OCI-LY3 (cell line): ENCODE measurements at regions not wholly inside any gene's neighbourhood (a gene's known extent, or its start where the extent isn't known, plus 50 kb on each side); places are given as distances from the start of the nearest gene placed in this dataset.

Source experiments
- EZH2phosphoT487 ChIP-seq: fragments of 200-600 bp; shearing (Covaris generic); IDR thresholded peaks from 2 replicates; pipeline ENCODE4 v1.6.1; 2018; ENCODE audit warnings: antibody characterized with exemption, mixed run types, low read depth
- TF ChIP-seq, protein P1 (sequence below): fragments of 200-600, 300-600 bp; sonication (generic); IDR thresholded peaks from 2 replicates; pipeline ENCODE4 v1.5.1; 2014; ENCODE audit warnings: antibody characterized with exemption, low read length, low read depth

DNA sequence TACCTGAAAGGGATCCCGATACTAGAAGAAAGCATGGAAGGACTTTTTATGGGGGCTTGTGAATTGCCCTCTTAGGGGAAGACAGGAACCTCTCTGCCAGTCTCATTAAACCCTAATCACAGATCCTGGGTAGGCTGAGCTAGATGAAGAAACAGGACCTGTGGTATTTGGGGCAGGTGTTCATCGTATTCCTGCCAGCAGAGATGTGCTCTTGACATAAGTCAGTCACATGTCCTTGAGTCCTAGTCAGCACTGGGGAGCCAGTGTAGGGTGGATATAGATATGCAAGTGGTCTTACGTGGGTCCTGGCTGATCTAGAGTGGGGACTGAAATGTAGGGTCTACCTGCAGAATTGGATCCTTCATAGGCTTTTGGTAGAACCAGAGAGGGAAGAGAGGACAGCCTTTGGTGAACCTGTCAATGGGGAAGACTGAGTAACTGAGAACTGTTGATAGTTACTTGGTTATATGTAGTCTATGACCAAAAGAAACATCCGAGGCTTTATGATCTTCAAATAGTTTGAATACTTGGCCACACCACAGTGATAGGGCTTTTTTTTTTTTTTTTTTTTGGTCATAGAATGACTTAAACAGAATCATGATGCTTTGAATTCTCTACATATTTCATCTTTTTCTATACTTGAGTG is 63.5 kb upstream of the WDR1 start:
- TF ChIP-seq, protein P1, sequence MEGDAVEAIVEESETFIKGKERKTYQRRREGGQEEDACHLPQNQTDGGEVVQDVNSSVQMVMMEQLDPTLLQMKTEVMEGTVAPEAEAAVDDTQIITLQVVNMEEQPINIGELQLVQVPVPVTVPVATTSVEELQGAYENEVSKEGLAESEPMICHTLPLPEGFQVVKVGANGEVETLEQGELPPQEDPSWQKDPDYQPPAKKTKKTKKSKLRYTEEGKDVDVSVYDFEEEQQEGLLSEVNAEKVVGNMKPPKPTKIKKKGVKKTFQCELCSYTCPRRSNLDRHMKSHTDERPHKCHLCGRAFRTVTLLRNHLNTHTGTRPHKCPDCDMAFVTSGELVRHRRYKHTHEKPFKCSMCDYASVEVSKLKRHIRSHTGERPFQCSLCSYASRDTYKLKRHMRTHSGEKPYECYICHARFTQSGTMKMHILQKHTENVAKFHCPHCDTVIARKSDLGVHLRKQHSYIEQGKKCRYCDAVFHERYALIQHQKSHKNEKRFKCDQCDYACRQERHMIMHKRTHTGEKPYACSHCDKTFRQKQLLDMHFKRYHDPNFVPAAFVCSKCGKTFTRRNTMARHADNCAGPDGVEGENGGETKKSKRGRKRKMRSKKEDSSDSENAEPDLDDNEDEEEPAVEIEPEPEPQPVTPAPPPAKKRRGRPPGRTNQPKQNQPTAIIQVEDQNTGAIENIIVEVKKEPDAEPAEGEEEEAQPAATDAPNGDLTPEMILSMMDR, result no peak
- no peak for TF ChIP-seq EZH2phosphoT487
